NAMALWA (cell line): ENCODE measurements at regions not wholly inside any gene's neighbourhood (a gene's known extent, or its start where the extent isn't known, plus 50 kb on each side); places are given as distances from the start of the nearest gene placed in this dataset.
A peak's percentile ranks its signal among the peaks of the same experiment; 100 is the strongest.

ENCODE experiments used
- DNase-seq: peaks from one replicate; pipeline ENCODE4 v3.0.0-alpha.2; 2015; ENCODE audit warnings: low spot score

DNA sequence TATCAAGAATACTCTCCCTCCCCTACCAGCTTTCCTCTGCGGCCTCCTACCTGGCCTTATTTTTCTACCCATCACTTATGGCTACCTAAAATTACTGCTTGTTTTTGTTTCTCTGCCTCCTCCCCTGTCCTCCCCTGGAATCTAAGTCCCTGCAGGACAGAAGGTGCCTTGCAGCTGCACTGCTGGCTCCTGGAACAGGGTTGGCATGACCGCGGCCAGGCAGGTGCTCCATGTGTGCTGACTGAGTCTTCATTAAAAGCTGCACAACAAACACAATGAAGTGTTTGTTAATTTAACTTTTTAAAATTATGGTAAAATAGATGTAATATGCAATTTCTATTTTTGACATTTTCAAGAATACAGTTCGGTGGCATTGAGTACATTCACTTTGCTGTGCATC, 171.9 kb upstream of the FHL2 start:
- DNase-seq, result no peak

GRCh38 chr2:105570326-105570725, 171.5 kb upstream of the FHL2 start:
- no peak for DNase-seq

GRCh38 chr2:105569606-105570005, 170.8 kb upstream of the FHL2 start:
- DNase-seq, result no peak

DNA sequence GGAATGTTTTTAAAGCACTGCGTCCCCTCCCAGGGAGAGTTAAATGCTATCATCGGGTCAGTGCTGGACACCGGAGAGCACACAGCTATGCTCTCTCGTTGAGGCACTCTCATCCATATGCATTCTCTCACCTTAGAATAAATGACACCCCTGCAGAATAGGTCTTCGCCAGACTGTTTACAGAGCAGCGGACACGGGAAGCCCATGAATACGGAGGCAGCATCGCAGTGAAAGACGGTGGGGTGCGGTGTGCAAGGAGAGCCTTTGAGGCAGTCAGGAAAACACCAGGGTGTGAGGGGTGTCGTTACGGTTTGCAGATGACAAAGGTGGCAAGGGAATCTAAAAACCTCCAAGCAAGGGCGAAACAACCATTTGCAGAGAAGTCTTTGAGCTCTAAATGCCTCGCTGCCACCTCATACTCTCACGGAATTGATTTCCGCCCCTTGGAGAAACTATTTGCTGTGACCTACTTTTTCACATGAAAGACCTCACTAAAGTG, 169.2 kb upstream of the FHL2 start:
- DNase-seq, result no peak

DNA sequence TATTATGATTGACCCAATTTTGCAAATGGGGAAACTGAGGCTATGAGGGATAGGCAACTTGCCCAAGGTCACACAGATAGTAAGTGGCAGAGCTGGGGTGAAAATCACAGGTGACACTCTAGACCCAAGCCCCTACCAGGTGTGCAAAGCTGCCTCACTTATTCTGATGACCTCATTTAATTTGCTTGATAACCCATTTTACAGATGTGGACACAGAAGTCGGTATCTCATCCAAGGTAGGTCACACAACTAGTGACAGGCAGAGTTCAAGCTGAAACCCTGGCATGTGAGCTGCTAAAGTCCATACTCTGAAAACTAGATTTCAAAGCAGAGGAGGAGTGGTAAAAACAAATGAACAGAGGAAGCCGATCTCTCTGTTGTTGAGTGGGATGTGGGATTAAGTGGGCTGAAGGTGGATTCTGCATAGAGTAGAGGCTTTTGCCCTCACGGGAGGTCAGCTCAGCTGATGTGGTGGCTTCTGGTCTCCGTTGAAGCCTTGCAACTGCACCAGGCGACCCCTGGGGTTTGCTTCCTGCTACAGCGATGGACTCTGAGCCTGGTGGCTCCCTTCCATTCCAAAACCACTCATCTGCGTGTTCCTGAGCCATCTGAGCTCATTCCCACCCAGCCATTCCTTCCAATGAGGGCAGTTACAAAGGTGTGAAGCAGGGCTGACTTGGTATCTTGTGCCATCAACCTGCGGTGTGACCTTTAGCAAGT, 164.3 kb upstream of the FHL2 start:
- DNase-seq, result no peak

- DNase-seq, result no peak
Measured at GRCh38 chr2:105561401-105561800, 162.6 kb upstream of the FHL2 start.

DNA sequence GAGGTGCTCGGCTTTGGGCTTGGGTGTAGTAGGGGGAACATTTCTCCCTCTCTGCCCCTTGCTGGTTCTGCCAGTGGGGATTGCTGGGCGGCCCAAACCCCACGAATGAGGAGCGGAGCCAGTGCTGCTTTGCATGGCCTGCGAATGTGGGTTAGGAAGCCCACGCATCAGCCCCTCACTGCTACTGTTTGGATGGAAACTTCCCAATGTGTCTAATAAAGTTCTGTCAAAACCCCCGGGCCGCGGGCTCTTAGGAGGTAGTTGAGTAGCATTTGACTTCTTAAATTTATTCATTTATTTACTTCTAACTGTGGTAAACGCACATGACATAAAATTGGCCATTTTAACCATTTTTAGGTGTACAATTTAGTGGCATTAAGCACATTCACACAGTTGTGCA, 161.3 kb upstream of the FHL2 start:
- no peak for DNase-seq

- no peak for DNase-seq
Measured at GRCh38 chr2:105557021-105557920, 158.4 kb upstream of the FHL2 start.

DNA sequence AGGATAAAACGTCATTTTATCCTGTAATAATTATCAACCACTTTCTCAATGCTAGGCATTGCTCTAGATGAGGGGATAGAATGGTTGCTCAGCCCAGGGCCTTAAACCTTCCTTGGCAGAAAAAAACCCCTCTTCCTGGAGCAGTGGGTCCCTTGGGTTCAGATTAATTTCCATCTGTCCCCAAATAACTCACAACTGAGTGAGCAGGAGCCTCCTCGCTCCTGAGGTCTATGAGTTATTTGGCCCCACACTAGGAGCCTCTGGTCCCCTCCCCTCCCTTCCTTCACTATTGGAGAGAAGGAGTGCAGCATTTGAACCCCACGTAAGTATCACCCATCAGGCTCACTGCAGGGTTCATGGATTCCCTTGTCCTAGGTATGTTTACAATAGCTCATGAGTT, 157.5 kb upstream of the FHL2 start:
- DNase-seq, result no peak

DNA sequence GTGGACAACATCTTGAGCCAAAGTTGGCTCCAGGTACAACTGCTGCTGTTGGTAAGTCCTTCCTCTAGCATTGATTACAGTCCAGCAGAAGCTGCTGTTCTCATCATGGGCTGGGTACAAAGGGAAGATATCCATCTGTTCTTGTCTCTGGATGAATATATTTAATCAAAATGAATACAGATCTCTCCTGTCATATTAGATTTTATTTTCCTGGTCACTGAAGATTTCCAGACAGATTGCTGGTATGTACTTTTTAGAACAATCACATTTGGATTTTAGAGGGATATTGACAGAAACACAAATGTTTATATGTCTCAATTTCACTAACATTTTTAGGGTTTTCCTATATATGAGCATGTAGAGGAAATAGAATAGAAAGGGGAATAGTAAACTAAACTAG, 155.4 kb upstream of the FHL2 start:
- no peak for DNase-seq

GRCh38 chr2:105553538-105554196, 154.8 kb upstream of the FHL2 start:
- DNase-seq, result no peak

DNA sequence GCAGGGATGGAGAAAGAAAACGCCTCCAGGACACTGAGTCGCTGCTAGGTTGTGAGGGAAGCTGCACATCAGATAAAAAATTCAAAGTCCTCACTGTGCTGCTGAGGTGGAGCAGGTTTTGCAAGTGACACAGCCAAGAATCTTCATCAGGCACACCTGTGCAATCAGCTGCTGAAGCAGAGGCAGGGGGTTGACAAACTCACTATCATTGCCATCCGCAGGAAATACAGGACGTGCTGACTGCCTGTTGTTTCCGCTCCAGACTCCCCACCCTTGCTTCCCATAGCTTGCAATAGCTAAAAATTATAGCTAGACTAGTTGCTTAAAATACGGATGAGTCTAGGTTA, 147.8 kb upstream of the FHL2 start:
- DNase-seq, result no peak

- DNase-seq, result peak; percentile 70
Measured at GRCh38 chr2:105545730-105546627, 147.1 kb upstream of the FHL2 start.

- no peak for DNase-seq
Measured at GRCh38 chr2:105544591-105545377, 145.9 kb upstream of the FHL2 start.

DNA sequence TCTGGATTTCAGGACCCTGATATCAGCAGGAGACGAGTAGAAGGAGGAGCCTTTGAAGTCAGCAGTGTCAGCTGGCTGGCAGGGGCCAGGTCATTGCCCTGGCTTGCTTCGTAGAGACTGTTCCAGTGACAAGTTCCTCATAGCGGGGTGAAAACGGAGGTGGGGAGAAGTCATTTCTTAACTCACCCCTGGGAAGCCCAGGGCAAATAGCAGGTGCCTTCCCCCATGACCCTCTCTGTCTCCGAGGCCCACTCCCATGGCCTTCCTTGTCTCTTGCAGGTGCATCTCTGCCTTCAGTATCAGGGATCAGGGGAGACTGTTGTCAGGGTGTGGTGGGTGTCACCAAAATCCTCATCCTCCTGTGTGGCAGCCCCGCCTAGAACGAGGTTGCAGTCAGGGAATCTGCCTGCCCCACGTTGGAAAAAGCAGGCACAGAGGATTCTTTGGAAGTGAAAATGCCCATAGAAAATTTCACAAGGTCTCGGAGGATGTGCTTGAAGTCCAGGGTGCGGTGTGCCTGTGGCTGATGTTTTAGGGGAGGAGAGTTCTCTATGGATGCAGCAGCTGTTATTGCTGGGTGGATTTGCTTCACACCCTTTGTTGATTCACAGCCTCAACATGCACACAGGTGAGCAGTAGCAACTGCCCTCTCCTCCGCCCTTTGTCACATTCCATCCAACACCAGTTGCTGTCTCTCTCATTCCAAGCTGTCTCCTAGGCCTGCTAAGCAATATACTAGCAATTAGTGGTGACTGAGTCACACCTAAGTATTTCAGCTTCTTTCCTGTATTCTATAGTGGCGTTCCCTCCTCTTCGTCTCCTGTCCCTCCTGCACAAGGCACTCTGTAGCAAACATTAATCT, 142.6 kb upstream of the FHL2 start:
- no peak for DNase-seq

- DNase-seq, result no peak
Measured at GRCh38 chr2:105540642-105541041, 141.8 kb upstream of the FHL2 start.

DNA sequence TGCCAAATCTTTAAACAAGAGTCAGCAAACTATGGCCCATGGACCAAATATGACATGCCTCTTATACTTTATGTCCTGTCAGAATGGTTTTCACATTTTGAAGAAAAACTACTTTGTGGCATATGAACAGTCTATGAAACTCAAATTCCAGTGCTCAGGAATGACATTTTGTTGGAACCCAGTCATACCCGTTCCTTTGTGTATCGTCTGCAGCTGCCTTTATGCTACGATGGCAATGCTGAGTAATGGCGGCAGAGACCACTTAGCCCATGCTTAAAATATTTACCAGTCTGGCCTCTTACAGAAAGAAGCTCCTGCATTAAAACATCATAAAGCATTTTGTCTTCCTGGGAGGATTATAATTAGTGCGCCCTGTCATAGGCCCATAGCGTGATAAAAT, 140.5 kb upstream of the FHL2 start:
- no peak for DNase-seq

- no peak for DNase-seq
Measured at GRCh38 chr2:105538840-105539239, 140.0 kb upstream of the FHL2 start.

DNA sequence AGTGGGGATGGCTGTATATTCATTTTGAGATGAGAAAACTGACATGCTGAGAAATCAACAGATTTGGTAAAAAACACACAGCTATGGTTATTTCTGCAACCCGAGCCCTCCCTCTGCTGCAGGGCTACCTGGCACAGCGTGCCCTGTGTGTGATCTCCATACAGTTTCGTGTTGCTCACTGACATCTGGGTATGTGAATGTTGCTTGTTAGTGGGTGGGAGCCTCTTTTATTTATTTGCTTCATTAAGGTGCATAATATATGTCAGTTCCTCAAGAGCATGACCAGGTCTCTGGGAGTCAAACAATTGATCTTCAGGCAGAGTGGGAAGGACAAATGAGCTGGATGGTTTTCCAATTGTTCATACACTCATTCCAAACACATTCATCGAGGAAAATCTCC, 139.1 kb upstream of the FHL2 start:
- DNase-seq, result no peak

GRCh38 chr2:105537466-105537865, 138.6 kb upstream of the FHL2 start:
- no peak for DNase-seq
